IMR-90 (cell line): ENCODE measurements at regions not wholly inside any gene's neighbourhood (a gene's known extent, or its start where the extent isn't known, plus 50 kb on each side); places are given as distances from the start of the nearest gene placed in this dataset.

ENCODE experiments used
- ATAC-seq: fragments of 200-7000 bp; cut with Tn5 transposase; 2 replicates; pipeline ENCODE4 v1.9.1; 2020; ENCODE audit warnings: low read depth, mild to moderate bottlenecking, moderate library complexity
- BruUV-seq: library from RNA; stranded (reverse); fragments of 400-500 nt; replicated peaks from 2 replicates; lab custom pipeline; 2021; lab: Mats Ljungman, UMichigan
- CTCF ChIA-PET: fragments of 300-600 bp; formaldehyde crosslinking; extraction: SDS; loops from one replicate; lab custom pipeline; 2021; ENCODE audit warnings: antibody characterized with exemption; lab: Yijun Ruan, JAX
- POLR2A ChIA-PET: fragments of 300-600 bp; sonication (Branson Sonifier 250); formaldehyde crosslinking; loops from one replicate; lab custom pipeline; 2022; ENCODE audit warnings: antibody characterized with exemption; ENCODE audit not compliant: unreplicated experiment; lab: Charles Lee
- DNase-seq: peaks from one replicate; pipeline ENCODE4 v3.0.0; 2013
- H2AFZ ChIP-seq: replicated peaks from 2 replicates; pipeline ENCODE3; 2013; ENCODE audit warnings: low read length, mild to moderate bottlenecking; ENCODE audit not compliant: poor library complexity
- H2AK5ac ChIP-seq: 2 replicates; pipeline ENCODE4 v1.6.1; 2013; ENCODE audit warnings: low read depth, low read length, inconsistent platforms
- H2AK9ac ChIP-seq: replicated peaks from 2 replicates; pipeline ENCODE3; 2013; ENCODE audit warnings: mild to moderate bottlenecking, low read depth, low read length, moderate library complexity; ENCODE audit not compliant: poor library complexity
- H2BK120ac ChIP-seq: 2 replicates; pipeline ENCODE4 v1.6.1; 2013; ENCODE audit warnings: low read depth, low read length, inconsistent platforms
- H2BK15ac ChIP-seq: 3 replicates; pipeline ENCODE4 v1.6.1; 2013; ENCODE audit warnings: low read depth, low read length, inconsistent platforms
- H2BK20ac ChIP-seq: 2 replicates; pipeline ENCODE4 v1.6.1; 2013; ENCODE audit warnings: low read depth, mild to moderate bottlenecking, inconsistent platforms, low read length, moderate library complexity
- H2BK5ac ChIP-seq: 2 replicates; pipeline ENCODE4 v1.6.1; 2013; ENCODE audit warnings: mild to moderate bottlenecking, low read depth, low read length, inconsistent platforms; ENCODE audit not compliant: poor library complexity, severe bottlenecking
- H3K14ac ChIP-seq: replicated peaks from 2 replicates; pipeline ENCODE4 v1.6.1; 2013; ENCODE audit warnings: low read depth, low read length, inconsistent platforms
- H3K18ac ChIP-seq: 2 replicates; pipeline ENCODE4 v1.6.1; 2013; ENCODE audit warnings: low read depth, low read length, control low read depth
- H3K23ac ChIP-seq: 2 replicates; pipeline ENCODE4 v1.6.1; 2013; ENCODE audit warnings: low read depth, low read length, inconsistent platforms
- H3K27ac ChIP-seq: 2 replicates; pipeline ENCODE4 v1.5.1; 2013; ENCODE audit warnings: mild to moderate bottlenecking, control low read depth, low read length; ENCODE audit not compliant: insufficient read depth
- H3K27me3 ChIP-seq: 2 replicates; pipeline ENCODE4 v1.6.1; 2013; ENCODE audit warnings: low read length; ENCODE audit not compliant: control insufficient read depth, insufficient read depth
- H3K36me3 ChIP-seq: 2 replicates; pipeline ENCODE4 v1.6.1; 2013; ENCODE audit warnings: low read length, mixed read lengths; ENCODE audit not compliant: control insufficient read depth, insufficient read depth
- H3K4ac ChIP-seq: 2 replicates; pipeline ENCODE4 v1.6.1; 2013; ENCODE audit warnings: low read depth, low read length, inconsistent platforms
- H3K4me1 ChIP-seq: 2 replicates; pipeline ENCODE4 v1.6.1; 2013; ENCODE audit warnings: low read length, mixed read lengths; ENCODE audit not compliant: control insufficient read depth, insufficient read depth
- H3K4me2 ChIP-seq: 2 replicates; pipeline ENCODE4 v1.6.1; 2013; ENCODE audit warnings: low read depth, mild to moderate bottlenecking, control low read depth, low read length, moderate library complexity
- H3K4me3 ChIP-seq: 2 replicates; pipeline ENCODE4 v1.5.1; 2013; ENCODE audit warnings: low read depth, mild to moderate bottlenecking, control low read depth, low read length, moderate library complexity; ENCODE audit not compliant: insufficient read depth
- H3K56ac ChIP-seq: 2 replicates; pipeline ENCODE4 v1.6.1; 2013; ENCODE audit warnings: low read length, inconsistent platforms; ENCODE audit not compliant: insufficient read depth; ENCODE audit errors: extremely low read depth
- H3K79me1 ChIP-seq, 2 experiments: 2 replicates each; pipeline ENCODE4 v1.6.1; 2013; ENCODE audit warnings: low read length in 2 of 2, inconsistent platforms in 1 of 2, low read depth in 1 of 2
- H3K9ac ChIP-seq: 2 replicates; pipeline ENCODE4 v1.6.1; 2013; ENCODE audit warnings: low read depth, low read length, control low read depth
- H3K9me1 ChIP-seq: 2 replicates; pipeline ENCODE4 v1.6.1; 2013; ENCODE audit warnings: low read length, inconsistent platforms; ENCODE audit not compliant: insufficient read depth
- H3K9me3 ChIP-seq: 2 replicates; pipeline ENCODE4 v1.6.1; 2013; ENCODE audit warnings: low read length; ENCODE audit not compliant: control insufficient read depth, insufficient read depth
- H4K20me1 ChIP-seq: 2 replicates; pipeline ENCODE4 v1.6.1; 2013; ENCODE audit warnings: low read length, inconsistent platforms; ENCODE audit not compliant: insufficient read depth
- H4K5ac ChIP-seq: 2 replicates; pipeline ENCODE4 v1.6.1; 2013; ENCODE audit warnings: mild to moderate bottlenecking, low read depth, low read length, control low read depth
- H4K8ac ChIP-seq, 2 experiments: 2 replicates each; pipeline ENCODE4 v1.6.1; 2013; ENCODE audit warnings: low read depth in 2 of 2, low read length in 2 of 2, control low read depth in 1 of 2, inconsistent platforms in 1 of 2
- H4K91ac ChIP-seq: 2 replicates; pipeline ENCODE4 v1.6.1; 2013; ENCODE audit warnings: low read depth, low read length, inconsistent platforms; ENCODE audit not compliant: insufficient read depth
- BHLHE40 ChIP-seq: fragments of 150-350 bp; IDR thresholded peaks from 2 replicates; pipeline ENCODE4 v1.6.1; 2016; ENCODE audit warnings: mild to moderate bottlenecking, low read depth, low read length
- FOS ChIP-seq: fragments of 150-350 bp; IDR thresholded peaks from 2 replicates; pipeline ENCODE4 v1.6.1; 2016; ENCODE audit warnings: low read depth, low read length
- MAFK ChIP-seq: IDR thresholded peaks from 2 replicates; pipeline ENCODE4 v1.6.1; 2012; ENCODE audit warnings: low read depth, low read length, improper control_type of control experiment
- MAZ ChIP-seq: IDR thresholded peaks from 2 replicates; pipeline ENCODE4 v1.6.1; 2012; ENCODE audit warnings: low read depth, mild to moderate bottlenecking, low read length, improper control_type of control experiment, moderate library complexity, borderline replicate concordance
- USF2 ChIP-seq: fragments of 150-350 bp; IDR thresholded peaks from 2 replicates; pipeline ENCODE4 v1.6.1; 2017; ENCODE audit warnings: mild to moderate bottlenecking, antibody characterized with exemption, low read length, low read depth
- WGBS, 2 experiments: methylation state at CpG; one replicate each; pipeline versions ENCODE4 v1.1.5 to v1.1.7; 2013; ENCODE audit warnings: missing lambda C conversion rate in 2 of 2; ENCODE audit not compliant: insufficient read length in 1 of 2; ENCODE audit errors: extremely low coverage in 2 of 2; 5-methylcytosine and 5-hydroxymethylcytosine counted together
- dilution Hi-C: fragments of 300-500 bp; cut with HindIII; formaldehyde crosslinking; loops from one replicate; pipeline ENCODE4 v1.14.3; 2018; ENCODE audit warnings: low sequenced_read_pairs; ENCODE audit not compliant: unreplicated experiment
- in situ Hi-C: fragments of 300-500 bp; cut with MboI; formaldehyde crosslinking; loops from 3 replicates; pipeline ENCODE4 v1.14.3; 2019; ENCODE audit warnings: low sequenced_read_pairs, inconsistent platforms, mixed read lengths
- intact Hi-C: fragments of 100-400 bp; cut with micrococcal nuclease; formaldehyde crosslinking; loops from 2 replicates; pipeline ENCODE4 v1.10.0; 2022

DNA sequence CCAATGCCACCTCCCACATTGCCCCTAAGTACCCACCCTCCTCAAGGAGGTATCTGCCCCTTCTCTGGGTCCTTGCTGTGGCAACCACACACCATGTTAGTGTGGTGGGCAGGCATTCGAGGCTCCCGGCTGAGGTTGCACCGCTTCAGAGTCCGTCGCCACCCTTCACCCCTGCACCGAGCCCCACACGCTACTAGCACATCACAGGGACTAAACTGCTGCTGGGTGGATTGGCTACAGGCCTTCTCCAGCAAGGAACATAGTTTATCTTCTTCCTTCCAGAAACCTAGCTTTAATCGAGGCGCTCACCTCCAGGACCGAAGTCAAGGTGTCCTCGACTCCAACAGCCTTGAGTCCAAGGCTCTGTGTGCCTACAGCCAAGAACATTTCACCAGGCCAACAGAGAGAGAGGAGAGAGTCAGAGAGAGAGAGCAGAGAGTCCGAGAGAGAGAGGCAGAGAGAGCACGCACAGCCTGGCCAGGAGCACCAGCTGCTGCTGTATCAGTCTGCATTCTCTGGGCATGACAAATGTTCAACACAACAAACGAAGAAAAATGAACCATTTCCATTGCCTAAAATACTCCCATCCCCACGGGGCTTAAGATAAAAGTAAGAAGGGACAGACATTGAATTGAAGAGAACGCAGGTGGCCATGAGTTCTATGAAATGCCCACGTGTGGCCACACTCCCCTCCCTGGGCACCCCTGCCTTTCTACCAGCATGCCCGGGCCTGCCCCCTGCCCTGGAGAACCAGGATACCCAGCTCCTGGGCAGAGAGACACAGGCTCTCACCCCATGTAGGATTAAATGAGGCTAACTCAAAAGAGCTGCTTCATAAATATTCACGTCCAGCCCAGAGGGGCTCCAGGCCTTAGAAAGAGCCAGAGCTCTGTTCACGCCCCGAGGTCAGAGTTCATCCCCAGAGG is 94.9 kb downstream of the RBFOX3 start:
- H3K23ac ChIP-seq = no peak overlapping the region
- H2BK120ac ChIP-seq = no peak overlapping the region
- dilution Hi-C loops = no loop called here
- H3K4me1 ChIP-seq = no peaks in the 10 kb centered on the region
- no peak overlapping the region for H2AFZ ChIP-seq
- H3K18ac ChIP-seq = no peak overlapping the region
- peak overlapping the region; percentile 35 for H2AK9ac ChIP-seq
- no peak overlapping the region for H4K8ac ChIP-seq
- H3K9ac ChIP-seq = no peak overlapping the region
- ChIA-PET CTCF (no interaction called here), POLR2A (no interaction called here)
- no TSS peak for BruUV-seq
- intact Hi-C loops = no loop called here
- H3K4ac ChIP-seq = no peak overlapping the region
- no peak overlapping the region for H2AK5ac ChIP-seq
- no peak overlapping the region for H2BK5ac ChIP-seq
- DNase-seq (peak; percentile 10), ATAC-seq (no peak; the same call in 1 of the 2 replicates)
- no peaks in the 10 kb centered on the region for H3K79me1 ChIP-seq
- H3K4me2 ChIP-seq = no peak overlapping the region
- no peak overlapping the region for H4K5ac ChIP-seq
- no peak overlapping the region for H3K4me3 ChIP-seq
- TF ChIP-seq FOS = no peak
- no peak for TF ChIP-seq MAZ
- no peak for TF ChIP-seq MAFK
- no peak for TF ChIP-seq USF2
- no peak for TF ChIP-seq BHLHE40
- 47% methylated on average over 6 of the region's 21 CpGs; no CpG with 5 or more reads in 1 of the 2 experiments for WGBS, 2 experiments
- in situ Hi-C loops = no loop called here
- no peaks in the 10 kb centered on the region for H4K20me1 ChIP-seq
- no peak overlapping the region for H3K14ac ChIP-seq
- peaks cover 23% of the 10 kb centered on the region for H3K9me3 ChIP-seq
- no peak overlapping the region for H2BK15ac ChIP-seq
- no peak overlapping the region for H4K91ac ChIP-seq
- no peak overlapping the region for H3K27ac ChIP-seq
- H3K9me1 ChIP-seq = no peaks in the 10 kb centered on the region
- no peak overlapping the region for H2BK20ac ChIP-seq
- H3K27me3 ChIP-seq = peaks cover 4% of the 10 kb centered on the region; the same call in 1 of the 2 replicates
- H3K56ac ChIP-seq = no peak overlapping the region
- no peaks in the 10 kb centered on the region for H3K36me3 ChIP-seq
